HG02973 (cell line): ENCODE measurements at regions not wholly inside any gene's neighbourhood (a gene's known extent, or its start where the extent isn't known, plus 50 kb on each side); places are given as distances from the start of the nearest gene placed in this dataset.

Experiments
- ATAC-seq: cut with Tn5 transposase; IDR thresholded peaks from one replicate; pipeline ENCODE4 v1.9.1; 2021; ENCODE audit warnings: moderate library complexity; ENCODE audit not compliant: unreplicated experiment

DNA sequence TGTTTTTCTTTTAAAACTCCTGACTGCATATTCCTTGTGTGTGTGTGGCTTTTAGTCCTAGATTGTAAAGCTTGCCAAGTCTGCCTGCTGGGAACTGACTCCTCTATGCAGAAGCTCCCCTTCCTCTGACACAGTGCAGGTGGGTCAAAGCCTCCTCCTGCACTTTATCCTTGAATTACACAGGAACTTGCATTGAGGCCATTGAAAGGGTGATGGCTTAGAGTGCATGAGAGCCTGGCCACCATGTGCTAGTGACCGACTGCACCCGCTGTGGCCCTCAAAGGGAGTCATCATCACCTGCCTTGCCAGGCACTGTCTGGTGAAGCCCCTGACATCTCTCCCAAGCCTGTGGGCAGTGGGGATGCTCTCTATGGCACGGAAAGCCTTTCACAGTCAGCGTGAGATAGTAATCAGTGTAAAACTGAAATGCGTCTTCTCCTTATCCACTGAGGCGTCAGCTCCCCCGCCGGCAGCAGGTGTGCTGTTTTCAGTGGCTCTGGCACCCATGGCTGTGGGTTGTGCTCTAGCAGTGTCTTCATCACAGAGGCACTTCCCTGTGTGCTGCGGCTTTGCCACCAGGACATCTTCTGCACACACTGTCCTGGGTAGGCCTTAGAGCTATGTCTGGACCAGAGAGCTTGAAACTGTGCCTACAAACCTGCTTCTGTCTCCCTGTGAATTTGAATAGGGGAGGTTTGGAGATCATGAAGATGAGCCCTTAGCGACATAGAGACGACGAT lies 87.9 kb downstream of the THBS2 start:
- no peak for ATAC-seq

DNA sequence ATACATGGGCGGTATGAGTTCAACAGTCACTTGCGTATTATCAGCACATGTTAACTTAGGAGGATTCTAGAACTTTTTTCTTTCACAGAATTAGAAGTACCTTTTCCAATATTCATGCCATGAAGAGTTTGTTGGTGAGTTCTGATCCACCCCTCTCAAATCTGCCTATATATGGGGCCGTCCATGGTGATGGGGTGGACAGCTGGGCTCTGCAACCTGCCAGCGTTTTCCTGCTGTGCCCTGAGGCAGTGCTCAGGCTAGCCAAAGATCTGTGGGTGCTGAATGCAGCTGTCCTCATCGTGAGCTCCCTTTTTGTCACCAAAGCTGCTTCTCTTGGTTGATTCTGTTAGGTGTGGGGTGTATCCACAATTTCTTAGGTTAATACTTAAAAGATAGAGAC lies 88.7 kb downstream of the THBS2 start:
- no peak for ATAC-seq

DNA sequence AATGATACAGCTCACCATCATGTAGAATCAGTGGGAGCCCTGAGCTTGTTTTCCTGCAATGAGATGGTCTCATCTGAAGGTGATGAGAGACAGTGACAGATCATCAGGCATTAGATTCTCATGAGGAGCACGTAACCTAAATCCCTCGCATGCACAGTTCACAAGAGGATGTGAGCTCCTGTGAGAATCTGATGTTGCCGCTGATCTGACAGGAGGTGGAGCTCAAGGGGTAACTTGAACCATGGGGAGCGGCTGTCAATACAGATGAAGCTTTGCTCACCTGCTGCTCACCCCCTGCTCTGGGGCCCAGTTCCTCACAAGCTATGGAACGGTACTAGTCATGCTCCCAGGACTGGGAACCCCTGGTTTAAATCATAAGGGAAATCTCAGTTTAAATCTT lies 89.2 kb downstream of the THBS2 start:
- no peak for ATAC-seq

DNA sequence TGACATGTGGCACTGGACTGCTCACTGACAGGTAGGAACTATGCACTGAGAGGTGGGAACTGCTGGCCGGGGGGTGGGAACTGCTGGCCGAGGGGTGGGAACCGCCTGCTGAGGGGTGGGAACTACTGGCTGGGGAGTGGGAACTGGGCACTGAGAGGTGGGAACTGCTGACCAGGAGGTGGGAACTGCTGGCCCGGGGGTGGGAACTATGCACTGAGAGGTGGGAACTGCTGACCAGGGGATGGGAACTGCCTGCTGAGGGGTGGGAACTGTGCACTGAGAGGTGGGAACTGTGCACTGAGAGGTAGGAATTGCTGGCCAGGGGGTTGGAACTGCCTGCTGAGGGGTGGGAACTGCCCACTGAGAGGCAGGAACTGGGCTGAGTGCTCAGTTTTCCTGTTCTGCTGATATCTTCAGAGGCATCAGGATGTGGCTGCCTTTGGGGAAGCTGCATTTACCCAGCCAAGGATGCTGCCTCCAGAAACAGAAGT lies 90.2 kb downstream of the THBS2 start:
- ATAC-seq: no peak

DNA sequence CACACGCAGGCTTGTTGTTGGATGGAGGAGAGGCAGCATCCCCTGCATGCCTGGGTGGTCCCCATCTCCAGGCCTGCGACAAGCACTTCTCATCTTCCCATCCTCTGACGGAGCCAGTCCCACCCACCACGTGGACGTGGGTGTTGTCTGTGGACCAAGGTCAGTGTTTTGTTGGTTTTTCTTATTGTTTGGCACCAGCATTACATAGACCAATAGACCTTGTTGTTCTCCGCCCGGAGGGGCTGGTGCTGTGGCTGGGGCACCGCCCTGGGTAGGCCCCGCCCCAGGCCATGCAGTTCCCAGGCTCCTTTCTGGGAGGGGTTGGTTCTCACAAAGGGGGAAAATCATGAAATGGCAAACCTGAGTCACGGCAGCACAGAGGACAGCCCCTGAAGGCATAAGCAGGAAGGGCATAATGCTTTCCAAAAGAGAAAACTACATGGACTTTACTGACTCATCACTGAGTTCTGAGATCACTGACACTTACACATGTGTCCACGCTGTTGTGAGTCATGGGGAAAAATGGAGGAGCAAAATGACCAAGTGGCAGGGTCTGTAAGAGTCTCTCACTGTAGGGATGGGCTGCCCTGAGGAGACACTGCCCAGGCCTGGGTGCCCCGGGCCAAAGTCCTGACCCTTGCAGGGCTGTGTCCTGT lies 90.8 kb downstream of the THBS2 start:
- no peak for ATAC-seq

DNA sequence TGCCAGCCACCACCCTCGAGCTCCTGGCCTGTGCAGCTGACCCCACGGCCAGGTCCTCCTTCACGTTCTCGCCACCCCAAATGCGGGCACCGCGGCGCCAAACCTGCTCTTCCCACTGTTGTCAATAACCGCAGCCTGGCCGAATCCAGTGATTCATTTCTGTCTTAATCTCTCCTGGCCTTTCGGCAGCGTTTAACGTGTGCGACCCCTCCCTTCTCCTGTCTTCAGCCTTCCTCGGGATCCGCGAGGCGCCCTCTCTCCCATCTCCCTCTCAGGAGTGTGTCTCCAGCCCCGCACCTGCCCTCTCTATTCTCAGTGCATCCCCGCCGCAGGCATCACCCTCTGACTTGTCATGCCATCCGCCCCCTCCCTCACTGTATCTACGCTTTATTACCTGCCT lies 91.4 kb downstream of the THBS2 start:
- ATAC-seq: no peak

DNA sequence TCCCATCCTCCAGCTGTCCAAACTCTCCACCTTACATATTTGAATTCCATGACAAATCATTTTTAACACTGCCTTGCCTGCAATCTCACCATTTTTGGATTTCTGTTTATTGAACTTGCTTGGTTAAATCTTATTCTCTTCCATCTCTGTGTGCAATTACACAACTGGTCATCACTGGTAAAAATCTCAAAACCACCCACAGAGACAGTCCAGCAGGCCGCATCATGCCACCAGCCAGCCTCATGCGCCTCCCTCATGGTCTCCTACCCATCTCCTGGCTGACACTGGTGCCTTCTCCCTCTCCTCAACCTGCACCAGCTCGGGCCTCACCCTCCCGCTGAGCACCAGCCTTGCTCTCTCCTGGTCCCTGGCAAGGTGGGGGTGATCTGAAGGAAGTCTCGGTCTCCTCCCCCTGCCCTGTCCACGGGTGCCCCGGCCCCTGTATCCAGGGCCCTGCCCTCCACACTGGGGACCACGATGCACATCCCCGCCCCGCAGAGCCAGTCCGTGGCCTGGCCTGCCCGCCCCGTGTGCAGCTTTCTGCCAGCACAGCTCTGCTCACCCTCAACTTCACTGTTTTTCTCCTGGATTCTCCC lies 92.0 kb downstream of the THBS2 start:
- no peak for ATAC-seq

DNA sequence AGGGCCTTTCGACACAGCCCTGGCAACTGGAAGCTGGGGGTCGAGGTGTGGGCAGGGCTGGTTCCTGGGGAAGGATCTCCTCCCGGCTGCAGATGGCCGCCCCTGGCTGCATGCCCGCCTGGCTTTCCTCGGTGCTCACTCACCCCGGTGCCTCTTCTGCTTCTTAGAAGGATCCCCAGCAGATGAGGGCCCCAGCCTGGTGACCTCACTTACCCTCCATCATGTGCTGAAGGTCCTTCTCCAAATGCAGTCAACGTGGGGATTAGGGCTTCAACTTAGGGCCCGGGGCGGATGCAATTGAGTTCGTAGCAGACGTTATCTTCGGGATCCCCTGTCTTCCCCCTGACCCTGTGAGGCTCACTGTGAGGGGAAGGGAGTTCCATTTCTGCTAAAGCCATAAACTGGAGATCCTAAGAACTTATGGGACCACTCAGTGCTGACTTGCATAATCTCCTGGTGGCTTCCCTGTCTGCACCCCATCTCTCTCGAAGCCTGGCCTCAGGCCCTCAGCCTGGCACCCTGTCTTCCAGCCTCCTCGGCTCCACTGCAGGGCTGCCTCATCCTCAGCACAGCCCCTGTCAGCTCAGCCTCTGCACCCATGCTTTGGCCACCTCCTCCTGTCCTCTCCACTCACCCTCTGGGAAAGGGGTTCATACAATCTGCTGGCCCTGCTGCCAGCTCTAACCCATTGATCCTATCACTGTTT lies 92.6 kb downstream of the THBS2 start:
- no peak for ATAC-seq

DNA sequence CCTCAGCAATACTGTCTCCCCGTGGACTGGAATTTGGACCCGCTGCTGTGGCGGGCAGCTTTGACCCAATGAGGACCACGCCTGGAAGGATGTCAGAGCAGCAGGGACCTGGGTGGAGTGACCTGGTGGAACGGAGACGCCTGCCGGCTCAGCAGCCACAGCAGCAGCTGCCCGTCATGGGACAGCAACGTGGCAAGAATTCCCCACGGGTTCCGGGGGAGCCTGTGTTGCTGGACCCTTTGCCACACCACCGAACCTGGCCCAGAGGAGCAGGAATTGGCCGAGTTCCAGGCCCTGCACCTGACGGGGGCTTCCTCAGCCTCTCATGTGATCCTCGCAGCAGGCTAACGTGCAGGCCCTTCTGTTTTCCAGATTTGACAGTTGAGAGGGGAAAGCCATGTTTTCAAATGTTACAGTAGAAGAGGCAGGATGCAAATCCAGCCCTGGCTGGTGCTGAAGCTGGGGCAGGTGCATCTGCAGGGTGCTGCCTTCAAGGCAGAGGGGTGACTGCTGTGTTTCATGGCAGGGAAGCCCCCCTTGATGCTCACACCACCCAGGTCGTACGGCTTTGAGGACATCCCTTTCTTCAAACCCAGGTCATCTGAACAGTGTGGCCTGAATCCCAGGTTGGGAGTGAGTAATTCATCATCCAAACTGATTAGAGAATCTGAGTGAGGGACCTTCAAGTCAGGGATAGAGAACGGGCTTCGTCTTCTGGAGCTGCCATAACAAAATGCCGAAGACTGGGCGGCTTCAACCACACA lies 93.4 kb downstream of the THBS2 start:
- no peak for ATAC-seq

DNA sequence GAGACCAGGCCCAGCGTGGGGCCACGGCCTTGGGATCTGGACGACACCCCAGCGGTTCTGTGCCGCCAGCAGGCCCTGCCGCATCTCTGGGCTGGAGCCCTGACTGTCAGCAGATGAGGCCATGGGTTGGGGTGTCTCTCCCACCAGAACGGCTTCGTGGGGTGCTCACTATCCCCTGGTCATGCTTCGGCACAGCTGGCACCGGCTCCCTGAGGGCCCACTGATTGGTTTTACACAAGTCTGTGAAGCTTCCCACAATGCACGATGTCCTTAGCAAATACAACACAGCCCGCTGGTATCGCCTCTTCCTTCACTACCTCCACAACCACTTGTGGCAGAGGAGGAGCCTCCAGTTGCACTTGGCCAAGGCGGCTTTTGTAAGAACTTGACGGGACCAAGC lies 94.3 kb downstream of the THBS2 start:
- ATAC-seq: no peak

DNA sequence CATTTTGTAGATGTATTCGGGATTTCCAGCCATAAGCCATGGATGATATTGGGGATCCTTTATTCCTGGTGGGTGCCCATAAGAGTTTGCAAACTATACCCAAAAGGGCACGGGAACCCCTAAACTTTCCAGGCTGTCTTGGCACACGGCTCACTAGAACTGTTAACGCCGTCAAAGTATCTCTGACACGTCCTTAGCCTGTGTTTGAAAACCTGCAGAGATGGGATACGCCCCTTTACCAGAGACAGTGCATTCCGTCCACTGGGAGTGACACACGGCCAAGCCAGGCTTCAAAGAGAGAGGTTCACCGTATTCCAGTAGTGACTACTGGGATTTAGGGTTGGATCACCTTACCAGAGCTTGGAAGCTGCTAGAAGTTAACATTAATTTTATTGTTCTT lies 95.0 kb downstream of the THBS2 start:
- no peak for ATAC-seq

DNA sequence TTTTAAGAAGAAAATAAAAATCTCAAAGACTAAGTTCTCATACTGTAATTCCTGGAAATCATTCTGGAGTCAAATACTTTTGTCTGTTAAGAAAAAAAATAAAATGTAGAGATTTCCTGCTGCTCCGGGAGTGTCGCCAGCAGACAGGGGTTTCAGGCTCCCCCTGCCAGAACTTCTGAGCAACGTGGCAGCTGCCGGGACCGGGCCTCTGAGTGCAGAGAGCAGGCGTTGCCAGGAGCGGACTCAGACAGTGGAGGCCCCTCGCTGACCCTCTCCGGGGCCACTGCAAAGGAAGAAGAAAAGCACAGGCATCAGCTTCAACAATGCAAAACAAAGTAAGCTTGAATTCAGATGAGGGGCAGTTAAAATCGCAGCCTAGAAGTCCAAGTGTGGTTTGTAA lies 95.5 kb downstream of the THBS2 start:
- ATAC-seq: no peak

DNA sequence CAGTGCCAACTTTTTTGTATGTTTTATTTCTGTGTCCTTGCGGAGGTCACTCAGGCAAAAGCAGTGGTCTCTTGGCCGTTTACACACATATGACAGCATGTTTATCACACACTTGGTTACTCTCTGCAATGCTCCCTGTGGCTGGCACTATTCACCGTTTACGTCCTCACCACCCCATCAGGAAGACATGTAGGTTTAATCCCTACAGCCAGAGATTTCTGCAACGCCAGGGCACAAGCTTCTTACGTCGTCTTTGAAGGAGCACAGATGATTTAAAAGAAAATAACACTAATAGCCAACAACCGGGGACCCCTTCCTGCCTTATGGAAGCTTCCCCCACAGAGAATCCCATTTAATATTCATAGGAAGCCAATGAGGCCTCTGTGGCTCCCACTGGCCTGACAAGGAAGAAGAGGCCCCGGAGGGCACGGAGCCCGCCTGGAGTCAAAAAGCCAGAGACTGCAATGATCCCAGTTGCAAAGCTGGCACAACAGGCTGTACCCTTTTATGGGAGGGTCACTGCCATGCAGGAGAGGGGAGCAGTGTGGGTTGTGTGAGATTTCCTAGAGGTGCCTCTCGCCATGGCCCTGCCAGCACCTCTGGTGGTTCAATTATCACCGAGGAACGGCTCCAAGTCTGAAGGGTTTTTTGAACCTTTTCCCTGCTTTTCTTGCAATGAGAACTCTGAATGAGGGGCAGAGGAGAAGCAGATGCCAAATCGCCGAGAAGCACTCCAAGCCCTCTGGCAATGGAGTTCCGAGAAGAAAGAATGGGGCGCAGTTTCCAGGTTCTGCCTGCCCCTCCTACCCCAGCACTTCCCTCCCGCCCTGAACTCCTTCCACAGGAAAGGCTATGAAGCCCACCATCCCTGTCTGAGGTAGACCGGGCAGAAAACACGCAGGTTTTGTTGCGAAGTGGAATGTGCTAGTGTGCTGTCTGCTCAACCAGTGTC lies 96.2 kb downstream of the THBS2 start:
- ATAC-seq: no peak

DNA sequence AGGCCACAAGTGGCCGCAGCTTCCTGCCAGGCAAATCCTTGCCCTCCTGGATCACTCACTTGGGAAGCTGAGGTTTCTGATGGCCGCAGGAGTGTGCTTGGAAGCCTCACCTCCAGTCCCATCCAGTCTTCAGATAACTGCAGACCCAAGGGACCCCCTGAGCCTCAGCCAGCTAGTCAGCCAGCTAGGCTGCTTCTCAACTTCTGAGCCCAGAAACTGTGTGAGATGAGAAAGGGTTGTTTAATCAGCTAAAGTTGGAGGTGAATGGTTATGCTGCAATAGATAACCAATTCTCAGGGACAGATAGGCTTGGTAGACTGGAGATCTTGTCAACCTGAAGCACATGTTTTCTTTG lies 96.9 kb downstream of the THBS2 start:
- no peak for ATAC-seq

DNA sequence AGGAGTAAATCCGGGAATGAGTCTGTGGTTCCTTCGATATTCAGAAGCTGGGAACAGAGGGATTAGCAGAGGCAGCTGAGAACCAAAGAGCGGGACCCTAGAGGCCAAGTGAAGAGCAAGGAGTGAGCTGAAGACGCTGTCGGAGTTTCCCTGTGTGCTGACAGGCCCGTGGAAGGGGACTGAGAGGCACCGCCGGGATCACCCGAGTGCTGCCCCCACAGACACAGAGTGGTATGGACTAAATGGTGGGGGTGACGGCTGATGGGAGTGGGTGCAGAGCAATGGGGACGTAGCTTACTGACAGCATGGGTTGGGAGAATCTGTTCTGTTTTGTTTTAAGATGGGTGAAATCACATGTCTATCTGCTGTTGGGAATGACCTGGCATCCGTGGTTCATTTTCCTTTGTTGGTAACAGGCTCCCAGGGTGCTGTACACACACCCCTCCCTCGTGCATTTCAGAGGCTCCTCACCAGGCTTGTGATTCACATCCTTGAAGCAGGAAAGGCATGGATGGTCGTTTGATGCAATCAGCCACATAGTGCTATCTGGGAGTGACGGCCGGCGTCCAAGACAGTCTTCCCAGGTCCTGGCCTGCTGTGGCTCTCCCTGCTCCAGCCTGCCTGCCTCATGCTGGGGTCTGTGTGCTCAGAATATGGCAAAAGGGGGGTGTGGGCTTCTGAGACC lies 97.4 kb downstream of the THBS2 start:
- no peak for ATAC-seq

DNA sequence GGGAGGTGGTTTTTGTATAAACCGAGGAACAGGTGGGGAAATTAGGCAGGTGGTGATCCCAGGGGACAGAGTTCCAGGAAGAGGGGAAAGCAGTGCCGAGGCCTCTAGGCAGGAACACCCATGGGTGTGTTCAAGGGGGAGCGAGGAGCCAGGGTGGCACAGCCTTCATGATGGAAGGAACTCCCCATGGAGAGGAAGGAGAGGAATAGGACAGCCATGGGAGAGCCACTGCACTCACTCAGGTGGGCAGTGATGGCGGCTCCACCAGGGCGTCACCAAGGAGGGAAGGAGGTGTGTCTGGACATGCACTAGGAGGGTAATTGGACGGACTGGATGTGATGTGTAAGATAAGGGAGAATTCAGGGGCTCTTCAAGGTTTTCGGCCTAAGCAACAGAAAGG lies 98.2 kb downstream of the THBS2 start:
- no peak for ATAC-seq

DNA sequence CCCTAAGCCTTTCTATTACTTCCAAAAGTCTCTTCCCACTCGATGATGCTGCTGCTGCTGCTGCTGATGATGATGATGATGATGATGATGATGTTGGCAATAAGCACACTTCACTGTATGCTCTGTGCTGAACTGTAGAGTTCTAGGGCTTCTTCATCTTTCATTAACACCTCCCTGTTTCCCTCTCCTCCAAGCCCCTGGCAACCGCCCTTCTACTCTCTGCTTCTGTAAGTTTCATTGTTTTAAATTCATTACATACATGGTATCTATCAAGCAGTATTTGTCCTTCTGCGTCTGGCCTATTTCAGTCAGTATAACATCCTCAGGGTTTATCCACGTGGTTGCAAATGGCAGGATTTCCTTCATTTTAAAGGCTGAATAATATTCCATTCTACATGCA lies 100.2 kb downstream of the THBS2 start:
- no peak for ATAC-seq

DNA sequence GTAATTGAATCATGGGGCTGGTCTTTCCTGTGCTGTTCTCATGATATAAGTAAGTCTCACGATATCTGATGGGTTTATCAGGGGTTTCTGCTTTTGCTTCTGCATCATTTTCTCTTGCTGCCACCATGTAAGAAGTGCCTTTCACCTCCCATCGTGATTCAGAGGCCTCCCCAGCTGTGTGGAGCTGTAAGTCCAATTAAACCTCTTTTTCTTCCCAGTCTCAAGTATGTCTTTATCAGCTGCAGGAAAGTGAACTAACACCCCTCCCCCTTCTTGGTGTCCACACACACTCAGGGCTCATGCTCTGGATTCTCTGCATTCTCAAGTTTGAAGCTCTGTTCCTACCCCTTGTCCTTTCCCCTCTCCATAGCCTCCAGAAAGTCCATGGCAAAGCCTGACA lies 107.1 kb downstream of the THBS2 start:
- ATAC-seq: no peak

DNA sequence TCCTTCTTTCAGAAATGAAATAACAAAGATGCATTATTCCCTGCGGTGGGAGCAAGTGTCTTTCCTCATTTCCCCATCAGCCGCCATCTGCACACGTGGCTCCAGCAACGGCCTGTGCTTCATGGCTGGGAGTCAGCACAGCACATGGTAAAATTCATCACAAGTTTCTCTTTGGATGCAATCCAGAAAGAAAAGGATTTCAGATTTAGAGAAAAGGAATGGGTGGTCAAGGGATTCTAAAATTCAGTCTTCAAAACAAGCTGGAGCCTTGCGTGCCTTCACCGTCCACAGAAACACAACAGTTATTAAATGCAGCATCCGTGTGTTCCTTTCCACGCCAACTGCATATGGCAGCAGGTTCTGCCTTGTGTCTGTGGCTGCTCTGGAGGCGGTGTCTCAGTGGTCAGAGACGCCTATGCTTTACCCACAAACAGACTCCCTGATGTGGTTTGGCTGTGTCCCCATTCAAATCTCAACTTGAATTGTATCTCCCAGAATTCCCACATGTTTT lies 107.6 kb downstream of the THBS2 start:
- ATAC-seq: no peak
